HCT116 (cell line): ENCODE measurements at regions not wholly inside any gene's neighbourhood (a gene's known extent, or its start where the extent isn't known, plus 50 kb on each side); places are given as distances from the start of the nearest gene placed in this dataset.

ENCODE experiments used
- EGR1 ChIP-seq: IDR thresholded peaks from 2 replicates; pipeline ENCODE4 v1.6.1; 2012; ENCODE audit warnings: low read depth
- EZH2 ChIP-seq: fragments of 200-600 bp; sonication (generic); IDR thresholded peaks from 2 replicates; pipeline ENCODE4 v1.6.1; 2017; ENCODE audit warnings: antibody characterized with exemption, mixed run types
- JUND ChIP-seq: IDR thresholded peaks from 2 replicates; pipeline ENCODE4 v1.6.1; 2012
- POLR2A ChIP-seq: IDR thresholded peaks from 2 replicates; pipeline ENCODE4 v1.7.0; 2011; ENCODE audit warnings: borderline replicate concordance; ENCODE audit not compliant: insufficient read depth, insufficient read length; ENCODE audit errors: extremely low read depth
- RAD21 ChIP-seq: IDR thresholded peaks from 2 replicates; pipeline ENCODE4 v1.6.1; 2012; ENCODE audit warnings: low read depth, mild to moderate bottlenecking
- ZNF274 ChIP-seq: fragments of 200-500 bp; sonication (Bioruptor generic); IDR thresholded peaks from 2 replicates; pipeline ENCODE4 v1.6.1; 2014; ENCODE audit warnings: mild to moderate bottlenecking, low read depth, low read length, inconsistent platforms
- TF ChIP-seq, protein P1 (sequence below), 3 experiments: fragments of 200-600 bp in 1 of 3; sonication (generic) in 1 of 3; IDR thresholded peaks in 2 of 3; conservative IDR thresholded peaks in 1 of 3; 2 replicates each; pipeline ENCODE4 v1.5.1; 2012 to 2017; ENCODE audit warnings: low read depth in 2 of 3, low read length in 2 of 3, antibody characterized with exemption in 1 of 3, borderline replicate concordance in 1 of 3, control low read depth in 1 of 3, mild to moderate bottlenecking in 1 of 3, mixed read lengths in 1 of 3, mixed run types in 1 of 3, moderate library complexity in 1 of 3; ENCODE audit not compliant: insufficient read depth in 1 of 3
- TF ChIP-seq, protein P2 (sequence below): IDR thresholded peaks from 2 replicates; pipeline ENCODE4 v1.6.1; 2012
- TF ChIP-seq, protein P3 (sequence below): IDR thresholded peaks from 2 replicates; pipeline ENCODE4 v1.6.1; 2012

DNA sequence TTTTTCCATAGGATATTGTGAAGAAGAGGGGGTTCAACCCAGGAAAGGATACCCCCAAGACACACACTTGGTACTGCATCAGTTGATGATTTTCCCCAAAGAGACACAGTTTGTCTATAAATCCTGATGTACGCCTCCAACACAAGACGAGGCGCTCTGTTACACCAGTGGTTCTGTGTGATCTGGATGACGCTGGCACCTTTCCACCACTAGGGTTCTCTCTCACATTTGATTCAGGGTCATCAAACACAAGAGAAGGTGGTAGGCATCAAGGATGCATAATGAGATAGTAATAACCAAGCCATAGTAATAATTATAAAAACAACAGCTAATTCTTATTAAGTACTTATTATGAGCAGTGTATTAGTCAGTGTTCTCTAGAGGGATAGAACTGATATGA, 508.8 kb upstream of the ZP4 start:
- no peak for TF ChIP-seq JUND
- TF ChIP-seq POLR2A = no peak
- TF ChIP-seq, protein P1, sequence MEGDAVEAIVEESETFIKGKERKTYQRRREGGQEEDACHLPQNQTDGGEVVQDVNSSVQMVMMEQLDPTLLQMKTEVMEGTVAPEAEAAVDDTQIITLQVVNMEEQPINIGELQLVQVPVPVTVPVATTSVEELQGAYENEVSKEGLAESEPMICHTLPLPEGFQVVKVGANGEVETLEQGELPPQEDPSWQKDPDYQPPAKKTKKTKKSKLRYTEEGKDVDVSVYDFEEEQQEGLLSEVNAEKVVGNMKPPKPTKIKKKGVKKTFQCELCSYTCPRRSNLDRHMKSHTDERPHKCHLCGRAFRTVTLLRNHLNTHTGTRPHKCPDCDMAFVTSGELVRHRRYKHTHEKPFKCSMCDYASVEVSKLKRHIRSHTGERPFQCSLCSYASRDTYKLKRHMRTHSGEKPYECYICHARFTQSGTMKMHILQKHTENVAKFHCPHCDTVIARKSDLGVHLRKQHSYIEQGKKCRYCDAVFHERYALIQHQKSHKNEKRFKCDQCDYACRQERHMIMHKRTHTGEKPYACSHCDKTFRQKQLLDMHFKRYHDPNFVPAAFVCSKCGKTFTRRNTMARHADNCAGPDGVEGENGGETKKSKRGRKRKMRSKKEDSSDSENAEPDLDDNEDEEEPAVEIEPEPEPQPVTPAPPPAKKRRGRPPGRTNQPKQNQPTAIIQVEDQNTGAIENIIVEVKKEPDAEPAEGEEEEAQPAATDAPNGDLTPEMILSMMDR (IDR thresholded peaks at IDR 0.05 in 2 of 3, conservative IDR thresholded peaks at IDR 0.05 in 1 of 3; ENCODE audit: borderline replicate concordance in 1 of 3, insufficient read depth in 1 of 3, low read depth in 2 of 3, low read length in 2 of 3) = no peak
- TF ChIP-seq, protein P2, sequence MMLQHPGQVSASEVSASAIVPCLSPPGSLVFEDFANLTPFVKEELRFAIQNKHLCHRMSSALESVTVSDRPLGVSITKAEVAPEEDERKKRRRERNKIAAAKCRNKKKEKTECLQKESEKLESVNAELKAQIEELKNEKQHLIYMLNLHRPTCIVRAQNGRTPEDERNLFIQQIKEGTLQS = no peak
- TF ChIP-seq ZNF274 = no peak
- TF ChIP-seq EGR1 = no peak
- no peak for TF ChIP-seq EZH2
- TF ChIP-seq RAD21 = no peak
- TF ChIP-seq, protein P3, sequence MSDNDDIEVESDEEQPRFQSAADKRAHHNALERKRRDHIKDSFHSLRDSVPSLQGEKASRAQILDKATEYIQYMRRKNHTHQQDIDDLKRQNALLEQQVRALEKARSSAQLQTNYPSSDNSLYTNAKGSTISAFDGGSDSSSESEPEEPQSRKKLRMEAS = no peak
